ENCODE measurements at regions not wholly inside any gene's neighbourhood (a gene's known extent, or its start where the extent isn't known, plus 50 kb on each side); places are given as distances from the start of the nearest gene placed in this dataset.

GRCh38 chr4:29966386-29966785, 753.8 kb upstream of the PCDH7 start:
- Histone ChIP-seq H3K4me3 (replicated peaks in 1 of 2; ENCODE audit: low read depth in 1 of 2, low read length in 2 of 2) (no peak overlapping the region), H3K27me3 (ENCODE audit: insufficient read depth, low read length) (no peaks in the 10 kb centered on the region), H4K20me1 (ENCODE audit: insufficient read depth) (no peaks in the 10 kb centered on the region), H3K36me3 (ENCODE audit: control insufficient read depth in 1 of 2, insufficient read depth in 2 of 2, low read length in 2 of 2) (no peaks in the 10 kb centered on the region), H3K27ac (ENCODE audit: low read depth, low read length) (no peak overlapping the region), H3K9me2 (ENCODE audit: insufficient read depth) (no peaks in the 10 kb centered on the region; the same call in 1 of the 2 replicates), H3K9ac (ENCODE audit: low read length) (no peak overlapping the region), H3K4me2 (ENCODE audit: low read length) (no peak overlapping the region), H2AFZ (ENCODE audit: low read depth, low read length, poor library complexity, severe bottlenecking) (no peak overlapping the region), H3K9me3 (ENCODE audit: control insufficient read depth in 1 of 2, insufficient read depth in 1 of 2, low read depth in 1 of 2, low read length in 2 of 2) (no peaks in the 10 kb centered on the region), H3K4me1 (ENCODE audit: control insufficient read depth in 1 of 2, insufficient read depth in 2 of 2, low read length in 2 of 2) (peaks cover 0 to 6% of the 10 kb centered on the region in 2 experiments; a peak in 2 of 4 replicates), H3K79me2 (ENCODE audit: insufficient read depth, low read length) (no peaks in the 10 kb centered on the region)
- ChIA-PET CTCF (no interaction called here), RAD21 (ENCODE audit: low non-redundant PET in 1 of 2, low total read pairs in 2 of 2, uncharacterized antibody in 2 of 2, unreplicated experiment in 2 of 2) (no interaction called here), POLR2A (no interaction called here)
- no TSS peak for BruUV-seq (replicated peaks)
- intact Hi-C loops (cut with micrococcal nuclease): no loop called here
- no peak for DNase-seq (ENCODE audit: low read depth, low spot score)
- ATAC-seq: no peak
- TF ChIP-seq ZFX (IDR thresholded peaks at IDR 0.05) (no peak), CBX3 (IDR thresholded peaks at IDR 0.05; ENCODE audit: low read depth) (no peak), SP1 (IDR thresholded peaks at IDR 0.05; ENCODE audit: low read depth) (no peak), MAX (IDR thresholded peaks at IDR 0.05) (no peak), CEBPB (IDR thresholded peaks at IDR 0.05; ENCODE audit: low read depth) (no peak)

GRCh38 chr4:29970626-29971025, 749.5 kb upstream of the PCDH7 start:
- intact Hi-C loops (cut with micrococcal nuclease): no loop called here
- Histone ChIP-seq H3K4me2 (ENCODE audit: low read length) (peak overlapping the region; percentile 24; the same call in 1 of the 2 replicates), H4K20me1 (ENCODE audit: insufficient read depth) (no peaks in the 10 kb centered on the region), H3K4me3 (replicated peaks in 1 of 2; ENCODE audit: low read depth in 1 of 2, low read length in 2 of 2) (no peak overlapping the region), H3K27me3 (ENCODE audit: insufficient read depth, low read length) (no peaks in the 10 kb centered on the region), H3K9me3 (ENCODE audit: control insufficient read depth in 1 of 2, insufficient read depth in 1 of 2, low read depth in 1 of 2, low read length in 2 of 2) (no peaks in the 10 kb centered on the region), H2AFZ (ENCODE audit: low read depth, low read length, poor library complexity, severe bottlenecking) (peak overlapping the region; percentile 83), H3K4me1 (ENCODE audit: control insufficient read depth in 1 of 2, insufficient read depth in 2 of 2, low read length in 2 of 2) (peaks cover 0 to 6% of the 10 kb centered on the region in 2 experiments; a peak in 2 of 4 replicates), H3K9me2 (ENCODE audit: insufficient read depth) (no peaks in the 10 kb centered on the region), H3K79me2 (ENCODE audit: insufficient read depth, low read length) (no peaks in the 10 kb centered on the region), H3K27ac (ENCODE audit: low read depth, low read length) (no peak overlapping the region), H3K9ac (ENCODE audit: low read length) (no peak overlapping the region), H3K36me3 (ENCODE audit: control insufficient read depth in 1 of 2, insufficient read depth in 2 of 2, low read length in 2 of 2) (no peaks in the 10 kb centered on the region)
- DNase-seq (ENCODE audit: low read depth, low spot score) (peak; percentile 37), ATAC-seq (peak; percentile 90)
- RAD21 ChIA-PET (ENCODE audit: low non-redundant PET in 1 of 2, low total read pairs in 2 of 2, uncharacterized antibody in 2 of 2, unreplicated experiment in 2 of 2): interaction anchor here in 1 of 2 experiments (0.6 kb wide), 1 partner anchor 11 kb away, joined by 3 read pairs; no protein-coding TSS in a partner anchor
- TF ChIP-seq RAD21 (IDR thresholded peaks at IDR 0.05; ENCODE audit: low read depth) (peak; percentile 60), CTCF (IDR thresholded peaks at IDR 0.05 in 2 of 3, conservative IDR thresholded peaks at IDR 0.05 in 1 of 3; ENCODE audit: borderline replicate concordance in 1 of 3, insufficient read depth in 1 of 3, low read depth in 2 of 3, low read length in 2 of 3) (peak in 2 of 3 experiments; percentile 66 to 72; a peak in 4 of 6 replicates), REST (IDR thresholded peaks at IDR 0.05; ENCODE audit: low read depth) (no peak), SP1 (IDR thresholded peaks at IDR 0.05; ENCODE audit: low read depth) (no peak)
- POLR2A ChIA-PET: no interaction called here
- no TSS peak for BruUV-seq (replicated peaks)
- CTCF ChIA-PET: interaction anchor here (1.0 to 1.2 kb wide), 3 partner anchors 8 to 16 kb away, joined by 3 to 5 read pairs (median 4); no protein-coding TSS in a partner anchor

All from HCT116 (cell line).